Fibroblast of the aortic adventitia (primary cell): ENCODE measurements at regions not wholly inside any gene's neighbourhood (a gene's known extent, or its start where the extent isn't known, plus 50 kb on each side); places are given as distances from the start of the nearest gene placed in this dataset.
A peak's percentile ranks its signal among the peaks of the same experiment; 100 is the strongest.
"Not testable (repeated sequence)": the region's sequence is repeated elsewhere in the genome, so short reads cannot be mapped to it uniquely, and the experiment has no call there.

Source experiments
- DNase-seq: peaks from one replicate; pipeline ENCODE4 v3.0.0-alpha.2; 2010; ENCODE audit warnings: low read depth
- H3K4me3 ChIP-seq: 2 replicates; pipeline ENCODE4 v1.5.1; 2011; ENCODE audit warnings: low read depth, mild to moderate bottlenecking, control low read depth, low read length, moderate library complexity
- CTCF ChIP-seq: IDR thresholded peaks from 2 replicates; pipeline ENCODE4 v1.5.1; 2011; ENCODE audit warnings: mild to moderate bottlenecking, low read length, control low read depth, inconsistent platforms; ENCODE audit not compliant: insufficient read depth

- no peak for TF ChIP-seq CTCF
- no peak for DNase-seq
- H3K4me3 ChIP-seq = no peak overlapping the region
Observed at GRCh38 chr3:165502707-165503106, 306.5 kb upstream of the SLITRK3 start.

GRCh38 chr3:165498742-165499141 is 302.6 kb upstream of the SLITRK3 start:
- not testable (repeated sequence) for DNase-seq, H3K4me3 ChIP-seq

- DNase-seq = peak; percentile 80
- TF ChIP-seq CTCF = no peak
- no peak overlapping the region for H3K4me3 ChIP-seq
Observed at GRCh38 chr3:165491487-165491886, 295.3 kb upstream of the SLITRK3 start.

GRCh38 chr3:165476399-165477060 is 280.3 kb upstream of the SLITRK3 start:
- TF ChIP-seq CTCF = no peak
- H3K4me3 ChIP-seq = no peak overlapping the region
- DNase-seq = no peak

- TF ChIP-seq CTCF = no peak
- peak; percentile 67 for DNase-seq
- H3K4me3 ChIP-seq = no peak overlapping the region
Observed at GRCh38 chr3:165466856-165467255, 270.7 kb upstream of the SLITRK3 start.

GRCh38 chr3:165464736-165465135 is 268.6 kb upstream of the SLITRK3 start:
- peak; percentile 72 for DNase-seq
- TF ChIP-seq CTCF = no peak
- no peak overlapping the region for H3K4me3 ChIP-seq

GRCh38 chr3:165463531-165463930 is 267.3 kb upstream of the SLITRK3 start:
- no peak overlapping the region for H3K4me3 ChIP-seq
- DNase-seq = peak; percentile 71
- no peak for TF ChIP-seq CTCF
